B cell (primary cell): ENCODE measurements at regions not wholly inside any gene's neighbourhood (a gene's known extent, or its start where the extent isn't known, plus 50 kb on each side); places are given as distances from the start of the nearest gene placed in this dataset.
"Not testable (repeated sequence)": the region's sequence is repeated elsewhere in the genome, so short reads cannot be mapped to it uniquely, and the experiment has no call there.

Experiments
- EZH2 ChIP-seq: IDR thresholded peaks from 2 replicates; pipeline ENCODE4 v1.6.1; 2012; ENCODE audit warnings: borderline replicate concordance, low read depth, mild to moderate bottlenecking, moderate library complexity, low read length; ENCODE audit not compliant: insufficient read depth, poor library complexity, severe bottlenecking
- TF ChIP-seq, protein P1 (sequence below): fragments of 200-600 bp; IDR thresholded peaks from one replicate; pipeline ENCODE4 v1.8.0; 2022; ENCODE audit warnings: antibody characterized with exemption, mild to moderate bottlenecking

GRCh38 chr2:152279367-152279766, 55.6 kb upstream of the FMNL2 start:
- TF ChIP-seq, protein P1, sequence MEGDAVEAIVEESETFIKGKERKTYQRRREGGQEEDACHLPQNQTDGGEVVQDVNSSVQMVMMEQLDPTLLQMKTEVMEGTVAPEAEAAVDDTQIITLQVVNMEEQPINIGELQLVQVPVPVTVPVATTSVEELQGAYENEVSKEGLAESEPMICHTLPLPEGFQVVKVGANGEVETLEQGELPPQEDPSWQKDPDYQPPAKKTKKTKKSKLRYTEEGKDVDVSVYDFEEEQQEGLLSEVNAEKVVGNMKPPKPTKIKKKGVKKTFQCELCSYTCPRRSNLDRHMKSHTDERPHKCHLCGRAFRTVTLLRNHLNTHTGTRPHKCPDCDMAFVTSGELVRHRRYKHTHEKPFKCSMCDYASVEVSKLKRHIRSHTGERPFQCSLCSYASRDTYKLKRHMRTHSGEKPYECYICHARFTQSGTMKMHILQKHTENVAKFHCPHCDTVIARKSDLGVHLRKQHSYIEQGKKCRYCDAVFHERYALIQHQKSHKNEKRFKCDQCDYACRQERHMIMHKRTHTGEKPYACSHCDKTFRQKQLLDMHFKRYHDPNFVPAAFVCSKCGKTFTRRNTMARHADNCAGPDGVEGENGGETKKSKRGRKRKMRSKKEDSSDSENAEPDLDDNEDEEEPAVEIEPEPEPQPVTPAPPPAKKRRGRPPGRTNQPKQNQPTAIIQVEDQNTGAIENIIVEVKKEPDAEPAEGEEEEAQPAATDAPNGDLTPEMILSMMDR = not testable (repeated sequence)
- not testable (repeated sequence) for TF ChIP-seq EZH2
